HG03457 (cell line): ENCODE measurements at regions not wholly inside any gene's neighbourhood (a gene's known extent, or its start where the extent isn't known, plus 50 kb on each side); places are given as distances from the start of the nearest gene placed in this dataset.

ENCODE experiments used
- ATAC-seq: cut with Tn5 transposase; IDR thresholded peaks from one replicate; pipeline ENCODE4 v1.9.1; 2021; ENCODE audit warnings: moderate number of reproducible peaks; ENCODE audit not compliant: unreplicated experiment

DNA sequence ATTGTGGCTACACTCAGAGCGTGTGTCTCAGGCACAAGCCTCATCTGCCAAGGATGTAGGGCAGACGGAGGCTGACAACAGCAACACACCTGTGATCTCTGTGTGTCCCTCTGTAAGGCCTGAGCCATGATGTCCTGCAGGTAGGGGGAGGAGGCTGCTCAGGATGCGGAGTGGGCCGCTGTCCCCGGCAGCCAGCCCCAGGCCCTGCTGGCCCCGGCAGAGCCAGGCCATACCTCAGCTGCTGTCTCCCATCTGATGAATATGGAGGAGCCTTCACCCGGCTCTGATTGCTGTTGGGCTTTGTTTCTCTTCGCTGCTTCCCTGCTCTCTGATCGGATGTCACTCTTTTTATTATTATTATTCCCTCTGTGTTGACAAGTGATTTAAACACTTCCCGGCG lies 83.6 kb upstream of the NCAM1 start:
- ATAC-seq, result no peak

DNA sequence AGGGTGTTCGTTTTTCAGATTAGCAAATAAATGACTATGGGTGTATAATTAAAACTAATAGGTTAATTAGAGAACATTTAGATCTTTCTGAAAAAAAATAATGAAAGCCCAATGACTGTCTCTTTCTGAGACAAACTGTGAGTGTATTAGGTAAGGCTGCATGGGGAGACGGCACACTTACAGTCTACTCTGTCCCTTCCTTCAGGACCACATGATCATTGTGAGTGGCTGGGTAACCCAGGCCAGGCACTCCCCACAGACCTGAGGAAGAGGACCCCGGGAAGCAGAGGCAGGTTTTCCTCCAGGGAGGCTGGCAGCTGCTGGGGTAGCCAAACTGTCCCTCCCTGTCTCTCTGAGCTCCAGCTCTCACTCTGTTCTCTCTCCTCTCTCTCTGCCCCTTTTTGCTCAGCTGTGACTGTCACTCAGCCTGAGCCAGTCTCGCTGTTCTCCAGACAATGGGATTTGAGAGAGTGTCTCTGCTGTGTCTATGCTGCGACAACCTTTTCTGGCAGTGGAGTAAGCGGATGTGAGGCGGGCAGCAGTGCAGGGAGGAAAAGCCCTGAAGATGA lies 83.1 kb upstream of the NCAM1 start:
- no peak for ATAC-seq

DNA sequence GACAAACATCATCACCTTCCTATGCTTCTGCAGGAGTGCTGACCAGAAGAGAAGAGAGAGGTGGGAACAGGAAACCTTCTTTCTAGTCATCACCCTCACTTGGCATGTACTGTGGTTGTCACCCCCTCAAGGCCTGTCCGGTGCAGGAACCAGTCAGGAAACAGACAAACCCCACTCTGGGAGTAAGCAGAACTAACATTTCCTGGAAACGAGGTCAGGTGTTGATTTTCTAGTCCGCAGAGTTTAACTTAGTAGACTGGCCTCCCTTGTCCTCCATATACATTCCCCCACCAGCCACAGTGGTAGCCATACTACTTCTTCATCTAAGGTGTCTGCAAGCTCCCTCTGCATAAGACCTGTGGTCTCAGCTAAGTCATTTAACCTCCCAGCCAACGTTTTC lies 80.7 kb upstream of the NCAM1 start:
- no peak for ATAC-seq

DNA sequence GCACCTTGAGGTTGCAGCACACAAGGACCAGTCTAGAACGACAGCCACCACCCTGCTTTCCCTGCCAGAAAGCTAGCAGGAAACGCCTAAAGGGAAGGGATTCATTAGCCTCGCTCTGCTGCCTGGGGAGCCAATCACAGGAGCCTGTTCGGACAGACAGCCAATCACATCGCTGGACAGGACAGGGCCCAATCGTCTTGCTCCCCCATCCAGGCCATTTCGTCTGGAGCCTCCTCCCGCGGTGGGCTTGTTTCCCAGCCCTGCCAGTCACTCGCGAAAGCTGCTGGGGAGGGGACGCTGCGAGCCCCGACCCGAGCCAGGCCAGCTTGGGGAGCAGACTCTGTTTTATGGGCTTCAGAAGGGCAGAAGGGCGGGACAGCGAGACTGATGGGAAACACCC lies 79.8 kb upstream of the NCAM1 start:
- ATAC-seq, result no peak

DNA sequence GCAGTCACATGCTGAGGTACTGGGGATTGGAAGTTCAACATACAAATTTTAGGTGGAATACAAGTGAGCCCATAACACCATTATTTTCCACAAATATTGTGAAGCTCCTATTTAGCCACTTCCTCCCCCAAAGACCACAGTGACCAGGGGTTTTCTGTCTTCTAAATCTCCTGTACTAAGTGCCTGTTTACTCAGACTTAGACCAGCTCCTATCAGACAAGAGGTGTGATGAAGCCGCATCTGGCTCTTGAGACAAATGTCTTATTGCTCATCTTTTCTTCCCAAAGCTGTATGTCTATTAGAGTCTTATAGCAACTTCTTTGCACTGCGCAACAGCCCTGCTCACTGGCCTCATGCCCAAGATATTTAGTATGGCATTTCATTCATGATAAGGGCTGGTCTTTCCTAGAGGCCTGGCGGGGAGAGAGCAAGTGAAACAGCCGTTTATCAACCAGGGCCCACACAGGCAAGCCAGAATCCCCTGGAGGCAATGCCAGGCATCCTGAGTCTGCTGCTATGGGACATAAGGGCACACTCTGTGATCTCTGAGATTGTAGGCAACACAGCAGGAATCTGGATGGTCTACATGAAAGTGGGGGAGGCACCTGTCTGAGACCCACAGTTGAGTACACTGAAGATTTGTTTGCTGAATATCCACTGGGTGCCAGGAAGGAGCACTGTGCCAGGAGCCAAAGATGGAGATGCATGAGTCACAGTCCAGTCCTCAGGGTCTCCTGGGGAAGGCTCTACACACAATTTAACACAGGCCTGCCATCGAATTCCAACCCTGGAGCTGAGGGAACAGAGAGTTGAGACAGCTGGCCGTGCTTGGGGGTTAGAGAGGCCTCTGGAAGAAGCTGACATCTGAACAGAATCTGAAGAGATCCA lies 78.5 kb upstream of the NCAM1 start:
- no peak for ATAC-seq

DNA sequence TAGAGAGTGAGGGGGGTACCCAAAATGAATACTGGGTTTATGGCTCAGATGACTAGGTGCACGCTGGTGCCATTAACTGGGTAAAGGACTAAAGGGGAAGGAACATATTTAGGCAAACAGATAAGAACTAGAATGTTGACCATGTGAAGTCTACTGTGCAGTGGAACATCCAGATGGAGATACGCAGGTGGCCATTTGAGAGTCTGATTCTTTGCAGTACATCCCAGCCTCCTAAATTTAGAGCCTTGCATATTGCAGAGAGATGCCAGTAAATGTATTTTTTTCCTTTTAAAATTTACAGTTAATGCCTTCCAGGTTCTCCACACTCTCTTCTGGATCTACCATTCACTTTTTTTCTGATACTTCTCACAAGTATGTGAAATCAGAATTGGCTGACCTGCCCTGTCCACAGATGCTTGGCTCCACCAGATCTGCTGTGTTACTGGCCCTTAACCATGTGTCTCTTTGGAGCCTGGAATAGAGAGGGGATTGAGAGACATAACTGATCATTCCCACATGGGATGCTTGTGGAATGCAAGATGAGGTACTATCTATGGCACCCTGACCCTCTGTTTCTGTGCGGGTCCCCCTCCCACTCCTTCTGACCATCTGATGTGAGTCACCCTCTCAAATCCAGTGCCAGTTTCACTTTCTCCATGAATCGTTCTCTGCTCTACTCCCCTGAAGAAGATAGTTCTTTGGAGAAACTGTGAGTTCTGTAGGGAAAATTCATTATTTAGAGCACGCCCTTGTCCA lies 77.0 kb upstream of the NCAM1 start:
- ATAC-seq, result no peak

DNA sequence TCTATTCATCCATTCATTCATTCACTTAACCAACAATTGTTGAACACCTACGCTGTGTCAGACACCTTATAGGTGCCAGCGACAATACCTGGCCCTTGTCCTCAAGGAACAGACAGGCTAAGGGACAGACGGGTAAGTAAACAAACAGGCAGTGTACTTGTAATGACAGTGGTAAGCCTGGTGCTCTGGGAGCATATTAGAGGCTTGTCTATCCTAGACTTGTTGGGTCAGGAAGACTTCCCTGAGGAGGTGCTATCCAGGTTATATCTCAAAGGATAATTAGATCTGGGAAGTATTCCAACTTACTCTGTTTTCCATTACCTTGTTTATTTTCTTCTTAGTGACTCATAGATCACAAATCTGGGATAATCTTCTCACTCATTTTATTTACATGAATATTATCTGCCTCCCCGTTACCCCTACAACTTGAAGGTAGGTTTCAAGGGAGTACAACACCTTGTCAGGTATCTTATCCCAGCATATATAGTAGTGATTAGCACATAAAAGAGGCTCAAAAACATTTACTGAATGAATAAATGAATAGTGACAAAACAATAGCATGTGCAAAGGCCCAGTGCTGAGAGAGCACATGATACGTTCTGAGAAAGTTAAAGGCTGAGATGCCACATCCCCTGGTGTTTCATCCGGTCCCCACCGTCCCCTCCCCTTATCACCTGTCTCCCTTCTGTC lies 75.3 kb upstream of the NCAM1 start:
- no peak for ATAC-seq

DNA sequence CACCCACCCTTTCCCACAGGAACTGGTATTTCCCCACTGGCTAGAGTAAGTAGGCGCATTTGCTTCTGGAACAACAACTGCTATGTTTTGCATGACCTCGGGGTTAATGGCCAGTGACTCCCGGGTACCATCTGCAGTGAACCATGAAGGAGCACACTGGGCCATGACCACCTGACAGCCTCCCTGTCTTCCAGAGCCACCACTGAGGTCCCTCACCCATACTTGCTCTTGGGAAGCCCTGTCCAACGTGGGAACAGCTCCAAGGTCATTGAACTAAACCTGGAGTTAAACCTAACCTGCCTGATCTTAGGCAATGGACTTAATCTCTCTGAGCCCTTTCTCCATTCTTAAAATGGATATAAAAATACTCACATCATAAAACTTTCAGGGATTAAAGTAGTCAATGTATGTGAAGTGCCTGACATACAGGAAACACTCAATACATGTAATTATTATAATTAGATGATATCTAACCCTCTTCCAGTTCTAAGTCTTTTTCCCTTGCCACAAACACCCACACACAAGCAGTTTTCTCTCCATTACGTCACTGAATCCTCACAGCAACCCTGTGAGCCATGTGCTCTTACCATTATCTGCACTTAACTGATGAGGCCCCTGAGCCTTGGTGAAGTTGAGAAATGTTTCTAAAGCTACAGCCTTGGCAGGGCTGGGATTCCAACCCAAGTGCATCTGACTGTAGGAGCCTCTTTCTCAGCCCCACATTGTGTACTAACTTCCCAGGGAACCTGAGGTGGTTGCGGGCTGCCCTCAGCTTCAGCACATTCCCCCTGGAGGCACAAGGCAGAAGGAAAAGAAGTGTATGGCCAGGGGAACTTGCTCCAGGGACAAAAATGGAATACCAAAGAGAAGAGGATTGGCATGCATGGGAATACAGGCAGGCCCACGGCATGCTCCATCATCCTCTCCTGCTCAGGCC lies 74.5 kb upstream of the NCAM1 start:
- ATAC-seq, result no peak

DNA sequence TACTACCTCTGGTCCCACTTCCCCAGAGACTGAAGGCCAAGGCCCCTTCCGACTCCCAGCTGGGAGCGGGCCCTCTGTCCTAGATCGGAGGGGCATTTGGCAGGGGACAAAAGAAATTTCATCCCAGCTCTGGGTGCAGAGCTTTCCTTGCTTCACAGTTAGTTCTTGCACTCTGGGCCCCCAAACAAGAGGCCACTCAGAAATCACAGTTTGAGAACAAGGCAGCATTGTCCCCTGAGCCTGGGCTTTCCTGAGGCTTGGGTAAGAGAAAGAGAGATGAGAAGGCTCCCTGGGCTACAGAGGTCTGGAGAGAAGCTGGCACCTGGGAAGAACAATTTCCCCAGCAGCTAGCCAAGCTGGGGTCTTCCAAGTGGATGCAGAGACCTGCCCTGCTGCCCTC lies 71.8 kb upstream of the NCAM1 start:
- ATAC-seq, result no peak

DNA sequence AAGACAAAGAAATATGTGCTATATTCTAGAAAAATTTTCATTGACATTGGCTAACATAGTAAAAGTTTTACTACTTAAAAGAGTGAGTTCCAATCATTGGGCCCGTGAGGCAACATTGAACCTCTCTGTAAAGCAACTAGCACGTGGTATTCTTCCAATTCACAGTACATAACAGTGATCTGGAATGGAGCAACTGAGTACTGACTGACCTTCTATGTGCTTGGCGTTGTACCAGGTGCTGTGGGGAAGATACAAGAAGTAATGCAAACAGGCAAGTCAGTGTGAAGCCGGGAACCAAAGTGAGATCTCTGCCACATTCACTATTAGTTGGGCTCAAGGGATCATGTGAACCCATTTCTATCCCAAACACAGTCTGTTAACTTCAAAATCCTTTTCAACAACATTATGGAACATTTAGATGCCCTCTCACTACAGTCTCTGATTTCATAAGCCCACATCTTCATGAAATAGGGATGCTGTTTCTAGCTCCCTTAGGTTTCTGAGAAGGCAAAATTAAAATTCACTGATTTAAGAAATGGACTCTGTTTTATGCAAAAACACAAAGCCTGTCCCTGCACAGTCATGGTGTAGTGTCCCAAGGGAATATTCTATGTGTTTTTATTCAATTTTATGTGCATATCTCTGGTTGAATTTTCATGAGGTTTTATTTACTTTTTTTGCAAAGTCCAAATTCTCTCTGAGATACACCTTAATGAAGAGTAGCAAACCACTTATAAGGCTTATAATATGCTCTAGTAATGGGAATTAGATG lies 61.8 kb upstream of the NCAM1 start:
- no peak for ATAC-seq

DNA sequence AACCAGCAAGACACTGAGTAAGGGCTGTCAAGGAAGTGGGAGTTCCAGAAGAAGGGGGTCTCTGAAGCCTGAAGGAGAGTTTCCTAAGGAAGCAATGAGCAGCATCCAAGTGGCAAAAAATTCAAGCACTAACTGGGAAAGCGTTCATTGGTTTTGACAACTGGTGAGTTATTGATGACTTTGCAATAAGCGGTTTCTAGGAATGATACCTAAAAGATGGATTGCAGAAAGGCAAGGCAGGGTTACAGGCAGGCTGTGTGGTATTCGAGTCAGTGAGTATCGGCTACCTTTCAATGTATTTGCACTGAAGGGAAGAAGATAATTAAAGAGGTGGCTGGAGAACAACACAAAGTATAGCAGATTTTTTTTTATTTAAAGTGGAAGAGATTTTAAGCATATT lies 59.3 kb upstream of the NCAM1 start:
- ATAC-seq, result no peak

DNA sequence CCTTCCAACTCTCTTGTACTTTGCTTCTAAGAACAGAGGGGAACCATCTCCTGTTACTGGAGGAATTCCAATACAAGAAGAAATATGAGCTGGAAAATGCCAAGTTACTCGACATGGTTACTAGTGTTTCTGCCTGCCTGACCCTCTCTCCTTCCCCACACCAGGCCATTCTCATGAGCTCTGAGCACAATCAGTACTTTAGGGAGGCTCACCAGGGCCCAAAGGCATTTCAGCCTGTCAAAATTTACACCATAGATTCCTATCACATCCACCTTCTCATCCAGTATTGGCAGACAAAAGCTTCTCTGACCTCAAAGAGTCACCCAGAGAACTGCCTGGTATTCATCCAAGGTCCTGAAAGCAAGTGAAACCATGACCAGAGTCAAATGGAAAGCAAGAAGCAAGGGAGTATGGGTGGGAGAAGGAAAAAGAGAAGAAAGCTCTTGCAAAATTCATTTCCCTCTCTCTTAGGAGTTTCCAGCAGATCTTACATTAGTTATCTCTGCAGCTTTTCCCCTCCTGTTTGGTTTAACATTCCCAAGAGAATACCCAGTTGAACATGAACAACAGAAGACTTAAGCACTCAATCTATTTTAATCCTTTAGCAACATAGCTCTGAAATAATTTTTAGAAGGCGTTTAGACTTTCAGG lies 58.7 kb upstream of the NCAM1 start:
- ATAC-seq, result no peak

DNA sequence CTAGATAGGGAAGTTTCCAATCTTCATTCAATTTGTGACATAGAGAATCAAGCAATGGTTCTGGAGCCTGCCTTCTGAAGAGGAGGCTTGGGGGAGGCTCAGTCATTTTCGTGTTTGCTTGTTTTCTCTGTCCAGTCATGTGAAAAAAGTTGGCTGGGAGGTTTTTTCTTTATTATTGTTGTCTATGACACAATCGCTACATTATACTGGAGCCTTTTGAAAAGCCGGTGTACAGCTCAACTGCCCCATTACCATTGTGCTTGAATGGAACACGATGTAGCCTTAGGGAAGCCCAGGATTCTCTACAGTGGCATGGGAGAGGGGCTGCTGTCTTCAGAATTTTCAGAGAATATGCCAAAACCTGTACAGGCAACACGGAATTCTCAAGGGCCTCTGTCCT lies 57.9 kb upstream of the NCAM1 start:
- no peak for ATAC-seq

DNA sequence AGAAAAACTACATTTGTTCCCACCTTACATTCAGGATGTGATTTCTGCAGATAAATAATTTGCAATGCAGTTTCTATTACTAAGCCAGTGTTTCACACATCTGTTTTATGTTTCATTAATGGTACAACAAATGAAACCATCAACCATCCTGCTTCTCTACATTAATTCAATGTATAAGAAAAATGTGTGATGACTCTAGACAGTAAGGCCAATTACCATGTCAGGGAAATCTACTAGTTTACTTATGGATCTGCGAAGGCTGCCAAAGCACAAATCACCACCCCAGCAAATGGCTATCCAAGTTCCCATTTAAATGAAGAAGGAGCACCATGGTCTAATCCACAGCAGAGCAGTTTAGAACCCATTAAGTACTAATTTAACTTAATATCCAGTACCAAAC lies 50.1 kb upstream of the NCAM1 start:
- ATAC-seq, result no peak
